Body of pancreas (tissue), 4 donors: ENCODE measurements at regions not wholly inside any gene's neighbourhood (a gene's known extent, or its start where the extent isn't known, plus 50 kb on each side); places are given as distances from the start of the nearest gene placed in this dataset.

Source experiments
- ATAC-seq: fragments of 150-250 bp; one replicate; pipeline ENCODE4 v1.9.1; 2016
- DNase-seq, 4 donors: peaks; one replicate each; pipeline ENCODE4 v3.0.0-alpha.2; 2019
- H3K27ac ChIP-seq, 4 donors: fragments of 200-600 bp; sonication (generic); 1 replicate in 3 of 4; 2 replicates in 1 of 4; pipeline versions ENCODE4 v1.5.1 to v1.6.1; 2016 to 2019; ENCODE audit warnings: mild to moderate bottlenecking in 1 of 4, mixed read lengths in 1 of 4, moderate library complexity in 1 of 4
- H3K27me3 ChIP-seq, 2 donors: fragments of 200-600 bp; sonication (generic); one replicate each; pipeline ENCODE4 v1.6.0; 2016; ENCODE audit warnings: mild to moderate bottlenecking in 1 of 2
- H3K36me3 ChIP-seq, 2 donors: fragments of 200-600 bp; sonication (generic); replicated peaks in 1 of 2; 2 replicates each; pipeline ENCODE4 v1.5.1; 2016; ENCODE audit warnings: low read depth in 2 of 2; ENCODE audit not compliant: insufficient read depth in 1 of 2
- H3K4me1 ChIP-seq: fragments of 200-600 bp; sonication (generic); one replicate; pipeline ENCODE4 v1.6.0; 2016
- H3K4me3 ChIP-seq, 2 donors: fragments of 200-600 bp; sonication (generic); 1 replicate in 1 of 2; 2 replicates in 1 of 2; pipeline ENCODE4 v1.5.1; 2016 to 2019
- H3K9me3 ChIP-seq, 3 donors: fragments of 200-600 bp; sonication (generic); 1 replicate in 2 of 3; 2 replicates in 1 of 3; pipeline ENCODE4 v1.5.1; 2016
- CTCF ChIP-seq, 7 experiments: fragments of 450-650 bp in 4 of 7; fragments of 200-600 bp in 3 of 7; sonication (generic) in 3 of 7; IDR thresholded peaks; one replicate each; pipeline ENCODE4 v1.5.1; 2016 to 2019; ENCODE audit warnings: antibody characterized with exemption in 7 of 7
- POLR2A ChIP-seq, 3 donors: fragments of 450-650 bp; IDR thresholded peaks; one replicate each; pipeline ENCODE4 v1.6.1; 2016; ENCODE audit warnings: antibody characterized with exemption in 3 of 3, mild to moderate bottlenecking in 2 of 3
- WGBS, 2 donors: methylation state at CpG; one replicate each; pipeline ENCODE4 v1.1.5; 2017; 5-methylcytosine and 5-hydroxymethylcytosine counted together
- intact Hi-C: fragments of 100-400 bp; cut with DNase I; formaldehyde crosslinking; loops from one replicate; pipeline ENCODE4 v1.15.1; 2023

GRCh38 chr6:66848244-66848953 is 1141.4 kb upstream of the EYS start:
- no peak overlapping the region for H3K4me3 ChIP-seq
- no peaks in the 10 kb centered on the region for H3K36me3 ChIP-seq
- intact Hi-C loops = no loop called here
- DNase-seq = no peak
- H3K27ac ChIP-seq = no peak overlapping the region
- no peaks in the 10 kb centered on the region for H3K27me3 ChIP-seq
- no peaks in the 10 kb centered on the region for H3K4me1 ChIP-seq
- peak; percentile 33 for ATAC-seq
- 23 to 28% methylated on average over 3 of the region's 3 CpGs for WGBS, 2 donors
- H3K9me3 ChIP-seq = no peaks in the 10 kb centered on the region
- no peak for TF ChIP-seq CTCF (IDR thresholded peaks at IDR 0.05)
- TF ChIP-seq POLR2A (IDR thresholded peaks at IDR 0.05) = no peak

- H3K36me3 ChIP-seq = no peaks in the 10 kb centered on the region
- H3K27me3 ChIP-seq = no peaks in the 10 kb centered on the region
- TF ChIP-seq CTCF (IDR thresholded peaks at IDR 0.05) = no peak
- no peak for TF ChIP-seq POLR2A (IDR thresholded peaks at IDR 0.05)
- H3K4me1 ChIP-seq = no peaks in the 10 kb centered on the region
- WGBS, 2 donors = 53 to 61% methylated on average over 5 of the region's 5 CpGs
- no peak overlapping the region for H3K4me3 ChIP-seq
- ATAC-seq (no peak), DNase-seq (no peak)
- no peaks in the 10 kb centered on the region for H3K9me3 ChIP-seq
- intact Hi-C loops = no loop called here
- H3K27ac ChIP-seq = no peak overlapping the region
These were observed 1131.7 kb upstream of the EYS start for GRCh38 chr6:66838764-66839163.

GRCh38 chr6:66825539-66825938 is 1118.5 kb upstream of the EYS start:
- WGBS, 2 donors = 32 to 48% methylated on average over 3 of the region's 3 CpGs
- Histone ChIP-seq H3K27me3 (no peaks in the 10 kb centered on the region), H3K9me3 (no peaks in the 10 kb centered on the region), H3K4me3 (no peak overlapping the region), H3K4me1 (no peaks in the 10 kb centered on the region), H3K27ac (no peak overlapping the region), H3K36me3 (no peaks in the 10 kb centered on the region)
- intact Hi-C loops = no loop called here
- DNase-seq = no peak
- TF ChIP-seq POLR2A (IDR thresholded peaks at IDR 0.05) (no peak), CTCF (IDR thresholded peaks at IDR 0.05) (no peak)
- ATAC-seq = no peak

- Histone ChIP-seq H3K36me3 (no peaks in the 10 kb centered on the region), H3K27me3 (no peaks in the 10 kb centered on the region), H3K4me3 (no peak overlapping the region), H3K9me3 (no peaks in the 10 kb centered on the region), H3K4me1 (no peaks in the 10 kb centered on the region), H3K27ac (no peak overlapping the region)
- DNase-seq (no peak), ATAC-seq (no peak)
- TF ChIP-seq POLR2A (IDR thresholded peaks at IDR 0.05) = no peak
- no peak for TF ChIP-seq CTCF (IDR thresholded peaks at IDR 0.05)
- intact Hi-C loops = no loop called here
- WGBS, 2 donors = 38 to 69% methylated on average over 3 of the region's 3 CpGs
These were observed 1107.1 kb upstream of the EYS start for GRCh38 chr6:66814156-66814555.

- H3K4me3 ChIP-seq = no peak overlapping the region
- no peak for ATAC-seq
- H3K27me3 ChIP-seq = no peaks in the 10 kb centered on the region
- H3K4me1 ChIP-seq = no peaks in the 10 kb centered on the region
- no peak overlapping the region for H3K27ac ChIP-seq
- no peaks in the 10 kb centered on the region for H3K9me3 ChIP-seq
- intact Hi-C loops = no loop called here
- no peaks in the 10 kb centered on the region for H3K36me3 ChIP-seq
- no peak for DNase-seq
- TF ChIP-seq CTCF (IDR thresholded peaks at IDR 0.05) (no peak), POLR2A (IDR thresholded peaks at IDR 0.05) (no peak)
- WGBS, 2 donors = 82 to 86% methylated on average over 1 of the region's 1 CpG
These were observed 1101.7 kb upstream of the EYS start for GRCh38 chr6:66808771-66809170.
